Memory B cell (primary cell): ENCODE measurements at regions not wholly inside any gene's neighbourhood (a gene's known extent, or its start where the extent isn't known, plus 50 kb on each side); places are given as distances from the start of the nearest gene placed in this dataset.
A peak's percentile ranks its signal among the peaks of the same experiment; 100 is the strongest.

Source experiments
- ATAC-seq: fragments of 150-1000 bp; cut with Tn5 transposase; 2 replicates; pipeline ENCODE4 v1.10.0; 2021; ENCODE audit warnings: low read depth, mild to moderate bottlenecking, moderate library complexity
- DNase-seq, 2 donors: peaks; one replicate each; pipeline ENCODE4 v3.0.0; 2022; ENCODE audit warnings: low spot score in 2 of 2
- H3K27ac Mint-ChIP-seq: one replicate; pipeline ENCODE4 v1.8.0; 2022; ENCODE audit warnings: mild to moderate bottlenecking, moderate library complexity, mixed read lengths
- H3K27me3 Mint-ChIP-seq: one replicate; pipeline ENCODE4 v1.8.0; 2022; ENCODE audit warnings: mixed read lengths
- H3K36me3 Mint-ChIP-seq: one replicate; pipeline ENCODE4 v1.8.0; 2022; ENCODE audit warnings: mild to moderate bottlenecking, mixed read lengths
- H3K4me1 Mint-ChIP-seq: one replicate; pipeline ENCODE4 v1.8.0; 2022; ENCODE audit warnings: mixed read lengths
- H3K4me3 Mint-ChIP-seq: one replicate; pipeline ENCODE4 v1.8.0; 2022; ENCODE audit warnings: mild to moderate bottlenecking, moderate library complexity, mixed read lengths
- H3K9me3 Mint-ChIP-seq: one replicate; pipeline ENCODE4 v1.8.0; 2022; ENCODE audit warnings: mixed read lengths

DNA sequence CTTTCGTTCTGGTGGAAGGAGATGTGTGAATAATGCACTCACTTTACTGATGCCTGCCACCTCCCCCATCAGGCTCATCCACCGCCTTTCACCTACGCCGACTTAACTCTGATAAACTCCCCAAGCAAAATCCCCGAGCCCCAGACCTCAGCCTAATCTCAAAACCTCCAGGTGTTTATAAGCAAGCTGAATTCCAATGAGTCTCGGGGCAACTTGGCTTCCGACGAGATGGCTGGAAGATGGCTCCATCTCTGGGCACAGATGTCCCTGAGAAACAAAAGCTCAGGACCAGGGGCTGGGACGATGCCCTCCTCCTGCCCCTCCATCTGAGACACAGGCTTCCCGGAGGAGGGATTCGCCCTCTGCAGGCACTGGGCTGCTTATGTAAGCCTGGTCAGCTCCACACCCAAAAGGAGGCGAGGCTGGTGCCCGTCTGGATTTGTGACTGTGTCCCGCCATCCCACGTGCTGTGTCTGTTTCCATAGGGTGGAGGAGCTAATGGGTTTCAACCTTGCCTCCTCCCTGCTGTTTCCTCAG is 386.4 kb upstream of the TNRC6C start:
- ATAC-seq: peak; percentile 26
- DNase-seq: no peak
- no peaks in the 10 kb centered on the region for H3K9me3 Mint-ChIP-seq
- peaks cover 21% of the 10 kb centered on the region for H3K27me3 Mint-ChIP-seq
- H3K36me3 Mint-ChIP-seq: peaks cover 1% of the 10 kb centered on the region
- no peak overlapping the region for H3K4me3 Mint-ChIP-seq
- peaks cover 8% of the 10 kb centered on the region for H3K4me1 Mint-ChIP-seq
- no peak overlapping the region for H3K27ac Mint-ChIP-seq

DNA sequence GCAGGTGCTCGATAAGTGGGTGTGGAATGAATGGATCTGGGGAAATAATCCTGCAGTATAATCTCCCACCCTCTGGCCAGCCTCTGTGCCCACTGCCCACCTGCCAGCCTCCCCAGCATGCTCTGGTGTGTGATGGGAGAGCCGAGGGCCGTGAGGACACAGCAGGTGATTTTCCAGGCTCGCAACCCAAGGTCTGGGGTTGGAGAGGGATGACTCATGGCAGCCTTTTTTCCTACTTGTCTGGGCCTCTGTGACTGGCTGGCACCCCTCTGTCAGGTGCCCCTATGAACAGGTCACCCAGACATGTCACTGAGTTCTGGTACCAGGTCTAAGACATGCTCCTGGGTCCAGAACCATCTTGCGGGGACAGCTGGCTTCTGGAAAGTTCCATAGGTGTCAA is 385.7 kb upstream of the TNRC6C start:
- H3K27ac Mint-ChIP-seq: no peak overlapping the region
- no peaks in the 10 kb centered on the region for H3K9me3 Mint-ChIP-seq
- peaks cover 8% of the 10 kb centered on the region for H3K4me1 Mint-ChIP-seq
- H3K27me3 Mint-ChIP-seq: peaks cover 25% of the 10 kb centered on the region
- peaks cover 1% of the 10 kb centered on the region for H3K36me3 Mint-ChIP-seq
- no peak overlapping the region for H3K4me3 Mint-ChIP-seq
- DNase-seq (no peak), ATAC-seq (no peak)

DNA sequence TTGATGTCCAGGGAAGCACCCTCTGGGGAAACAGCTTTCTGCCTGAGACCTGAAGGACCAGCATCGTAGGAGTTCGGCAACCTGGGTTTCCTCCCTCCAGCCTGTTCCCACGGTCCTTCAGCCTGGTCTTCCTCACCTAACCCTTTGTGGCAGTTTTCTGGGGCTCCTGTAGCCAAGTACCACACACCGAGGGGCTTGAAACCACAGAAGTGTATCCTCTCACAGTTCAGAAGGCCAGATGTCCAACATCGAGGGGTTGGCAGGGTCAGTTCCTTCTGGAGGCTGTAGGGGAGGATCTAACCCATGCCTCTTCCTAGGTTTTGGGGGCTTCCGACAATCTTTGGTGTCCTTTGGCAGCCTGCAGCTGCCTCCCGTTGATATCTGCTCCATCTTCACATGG is 381.0 kb upstream of the TNRC6C start:
- DNase-seq (no peak), ATAC-seq (no peak)
- Mint-ChIP-seq H3K27me3 (peaks cover 19% of the 10 kb centered on the region), H3K27ac (no peak overlapping the region), H3K36me3 (peaks cover 3% of the 10 kb centered on the region), H3K4me3 (no peak overlapping the region), H3K9me3 (peaks cover 3% of the 10 kb centered on the region), H3K4me1 (peaks cover 7% of the 10 kb centered on the region)

DNA sequence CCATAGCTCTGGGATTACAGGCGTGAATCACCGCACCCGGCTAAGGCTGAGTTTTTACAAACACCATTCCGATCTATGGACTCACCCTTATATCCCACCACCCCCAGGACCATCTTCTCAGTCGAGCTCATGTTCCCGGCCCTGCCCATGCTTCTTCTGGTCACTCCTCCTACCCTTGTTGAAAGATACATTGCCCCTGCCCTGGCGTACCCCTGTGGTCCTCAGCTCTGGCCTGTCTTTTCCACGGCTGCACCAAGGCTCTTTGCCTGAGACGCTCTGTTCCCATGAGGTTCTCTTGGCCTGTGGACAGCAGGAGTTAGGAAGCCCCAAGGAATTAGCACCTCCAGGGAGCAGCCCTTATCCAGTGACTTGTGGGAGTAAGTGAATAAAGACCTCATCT is 379.4 kb upstream of the TNRC6C start:
- H3K9me3 Mint-ChIP-seq: peaks cover 3% of the 10 kb centered on the region
- peaks cover 3% of the 10 kb centered on the region for H3K36me3 Mint-ChIP-seq
- ATAC-seq: no peak
- H3K27ac Mint-ChIP-seq: no peak overlapping the region
- no peak overlapping the region for H3K4me3 Mint-ChIP-seq
- no peak for DNase-seq
- H3K4me1 Mint-ChIP-seq: peaks cover 7% of the 10 kb centered on the region
- peaks cover 16% of the 10 kb centered on the region for H3K27me3 Mint-ChIP-seq

DNA sequence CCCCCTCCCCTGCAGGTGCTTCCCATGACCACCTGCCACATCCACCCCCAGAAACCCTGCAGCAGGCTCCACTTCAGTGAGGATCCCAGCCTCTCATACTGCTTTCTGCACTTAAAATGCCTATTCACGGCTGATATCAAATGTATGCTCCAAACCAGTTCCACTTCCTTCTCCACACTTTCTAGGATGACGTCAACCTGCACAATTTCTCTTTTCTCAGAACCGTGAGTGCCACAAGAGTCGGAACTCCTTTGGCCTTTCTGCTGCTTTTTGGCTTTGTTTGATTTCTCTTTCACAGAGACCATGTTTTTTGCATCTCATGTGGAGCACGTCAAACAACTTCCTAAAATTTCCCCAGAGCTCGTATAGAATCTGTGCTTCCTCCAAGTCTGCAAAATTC is 378.8 kb upstream of the TNRC6C start:
- peak; percentile 89 for ATAC-seq
- Mint-ChIP-seq H3K27me3 (peaks cover 16% of the 10 kb centered on the region), H3K27ac (no peak overlapping the region), H3K36me3 (peaks cover 3% of the 10 kb centered on the region), H3K4me1 (peaks cover 7% of the 10 kb centered on the region), H3K9me3 (peaks cover 3% of the 10 kb centered on the region), H3K4me3 (no peak overlapping the region)
- peak in 1 of 2 donors; percentile 26 for DNase-seq

DNA sequence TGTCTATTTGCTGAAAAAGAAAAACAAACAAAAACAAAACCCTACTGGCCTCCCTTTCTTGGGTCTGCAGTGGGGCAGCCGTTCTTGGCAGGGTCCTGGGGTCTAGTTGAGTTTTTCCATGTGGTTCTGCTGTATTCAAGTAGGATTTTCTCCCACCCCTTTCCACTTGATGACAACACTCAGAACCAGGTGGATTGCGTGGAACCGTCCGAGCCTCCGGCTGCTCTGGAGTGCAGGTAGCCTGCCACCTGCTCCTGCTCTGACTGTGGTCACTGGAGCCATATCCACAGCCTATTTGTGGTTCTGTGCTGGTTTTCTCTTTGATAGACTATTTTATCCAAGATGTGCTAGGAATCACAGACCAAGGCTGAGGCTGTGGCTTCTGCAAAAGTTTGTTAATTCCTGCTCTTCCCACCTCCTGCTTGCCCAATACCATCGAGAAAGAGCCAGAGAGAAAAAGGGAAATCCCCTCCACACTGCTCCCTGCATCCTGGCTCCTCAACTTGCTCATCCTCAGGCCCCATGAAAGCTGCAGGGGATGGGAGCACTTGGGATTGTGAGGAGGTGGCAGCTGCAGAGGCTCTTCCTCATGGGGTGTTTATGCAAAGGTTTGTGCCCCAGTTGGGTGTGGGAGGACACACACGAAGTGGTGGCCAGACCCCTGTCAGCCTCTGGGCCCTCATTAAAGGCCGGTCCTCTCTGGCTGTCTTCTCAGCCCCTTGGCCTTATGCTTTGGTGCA is 377.8 kb upstream of the TNRC6C start:
- Mint-ChIP-seq H3K27ac (no peak overlapping the region), H3K36me3 (peaks cover 1% of the 10 kb centered on the region), H3K4me3 (no peak overlapping the region), H3K9me3 (peaks cover 3% of the 10 kb centered on the region), H3K27me3 (peaks cover 20% of the 10 kb centered on the region), H3K4me1 (peaks cover 7% of the 10 kb centered on the region)
- no peak for ATAC-seq
- no peak for DNase-seq

DNA sequence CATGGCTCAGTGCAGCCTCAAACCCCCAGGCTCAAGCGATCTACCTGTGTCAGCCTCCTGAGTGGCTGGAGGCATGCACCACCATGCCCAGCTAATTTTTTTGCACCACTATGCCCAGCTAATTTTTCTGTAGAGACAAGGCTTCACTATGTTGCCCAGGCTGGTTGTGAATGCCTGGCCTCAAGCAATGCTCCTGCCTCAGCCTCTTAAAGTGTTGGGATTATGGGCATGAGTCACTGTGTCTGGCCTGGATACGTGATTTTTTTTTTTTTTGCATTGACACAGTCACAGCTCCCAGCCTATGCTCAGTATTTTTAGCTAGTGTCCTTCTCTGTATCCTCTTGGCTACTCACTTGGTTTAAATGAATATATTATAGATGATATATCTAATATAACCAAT is 377.0 kb upstream of the TNRC6C start:
- Mint-ChIP-seq H3K27ac (no peak overlapping the region), H3K36me3 (peaks cover 1% of the 10 kb centered on the region), H3K9me3 (peaks cover 3% of the 10 kb centered on the region), H3K27me3 (peaks cover 20% of the 10 kb centered on the region), H3K4me1 (peaks cover 7% of the 10 kb centered on the region), H3K4me3 (no peak overlapping the region)
- ATAC-seq (no peak), DNase-seq (no peak)

DNA sequence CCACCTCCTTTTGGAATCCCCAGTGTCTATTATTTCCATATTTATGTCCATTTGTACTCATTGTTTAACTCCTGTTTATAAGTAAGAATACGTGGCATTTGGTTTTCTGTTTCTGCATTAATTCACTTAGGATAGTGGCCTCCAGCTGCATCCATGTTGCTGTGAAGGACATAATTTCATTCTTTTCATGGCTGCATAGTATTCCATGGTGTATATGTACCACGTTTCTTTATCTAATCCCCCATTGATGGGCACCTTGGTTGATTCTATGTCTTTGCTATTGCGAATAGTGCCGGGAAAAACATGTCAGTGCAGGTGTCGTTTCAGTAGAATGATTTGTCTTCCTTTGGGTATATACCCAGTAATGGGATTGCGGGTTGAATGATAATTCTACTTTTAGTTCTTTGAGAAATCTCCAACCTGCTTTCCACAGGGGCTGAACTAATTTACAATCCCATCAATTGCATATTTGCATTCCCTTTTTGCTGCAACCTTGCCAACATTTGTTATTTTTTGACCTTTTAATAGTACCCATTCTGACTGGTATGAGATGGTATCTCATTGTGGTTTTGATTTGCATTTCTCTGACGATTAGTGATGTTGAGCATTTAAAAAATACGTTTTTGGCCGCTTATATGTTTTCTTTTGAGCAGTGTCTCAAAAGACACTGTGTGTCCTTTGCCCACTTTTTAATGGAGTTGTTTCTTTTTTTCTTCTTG is 373.2 kb upstream of the TNRC6C start:
- H3K27ac Mint-ChIP-seq: no peak overlapping the region
- no peak for ATAC-seq
- peaks cover 5% of the 10 kb centered on the region for H3K9me3 Mint-ChIP-seq
- peaks cover 10% of the 10 kb centered on the region for H3K27me3 Mint-ChIP-seq
- H3K4me3 Mint-ChIP-seq: no peak overlapping the region
- H3K36me3 Mint-ChIP-seq: peaks cover 1% of the 10 kb centered on the region
- H3K4me1 Mint-ChIP-seq: no peaks in the 10 kb centered on the region
- DNase-seq: no peak

DNA sequence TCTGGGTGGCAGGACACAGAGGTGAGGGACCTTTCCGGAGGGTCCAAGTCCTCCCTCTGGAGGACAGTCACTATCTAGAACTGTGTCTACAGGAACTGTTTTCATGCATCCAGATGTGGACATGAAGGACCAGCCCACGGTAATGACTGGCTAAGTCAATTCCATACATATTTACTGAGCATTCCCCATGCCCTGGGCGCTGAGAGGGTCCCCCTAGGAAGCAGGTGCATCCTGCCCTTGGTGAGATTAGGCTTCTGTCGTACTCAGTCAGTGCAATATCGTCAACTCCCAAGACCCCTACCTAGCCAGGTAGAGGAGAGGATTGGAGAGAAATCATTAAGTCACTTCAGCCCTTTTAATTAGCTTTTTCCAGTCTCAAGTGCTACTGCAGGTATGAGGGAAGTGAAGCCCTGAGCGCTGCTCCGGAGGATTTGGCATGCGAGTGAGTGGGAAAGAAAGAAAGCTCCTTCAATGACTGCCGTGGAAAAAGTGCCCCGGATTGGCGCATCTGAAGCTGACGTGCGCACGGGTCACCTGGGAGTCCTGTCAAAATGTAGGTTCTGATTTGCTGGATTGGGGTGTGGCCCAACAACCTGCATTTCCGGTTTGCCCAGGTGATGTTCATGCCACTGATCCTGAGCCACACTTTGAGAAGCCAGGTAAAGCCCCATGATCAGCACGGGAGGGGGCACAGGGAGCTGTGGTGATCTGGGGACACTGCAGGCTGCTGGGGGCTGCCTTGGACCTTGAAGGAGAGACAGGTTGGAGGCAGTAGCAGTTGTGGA is 367.4 kb upstream of the TNRC6C start:
- DNase-seq (no peak), ATAC-seq (no peak)
- Mint-ChIP-seq H3K9me3 (peaks cover 2% of the 10 kb centered on the region), H3K27me3 (peaks cover 12% of the 10 kb centered on the region), H3K36me3 (no peaks in the 10 kb centered on the region), H3K4me1 (no peaks in the 10 kb centered on the region), H3K27ac (no peak overlapping the region), H3K4me3 (no peak overlapping the region)

DNA sequence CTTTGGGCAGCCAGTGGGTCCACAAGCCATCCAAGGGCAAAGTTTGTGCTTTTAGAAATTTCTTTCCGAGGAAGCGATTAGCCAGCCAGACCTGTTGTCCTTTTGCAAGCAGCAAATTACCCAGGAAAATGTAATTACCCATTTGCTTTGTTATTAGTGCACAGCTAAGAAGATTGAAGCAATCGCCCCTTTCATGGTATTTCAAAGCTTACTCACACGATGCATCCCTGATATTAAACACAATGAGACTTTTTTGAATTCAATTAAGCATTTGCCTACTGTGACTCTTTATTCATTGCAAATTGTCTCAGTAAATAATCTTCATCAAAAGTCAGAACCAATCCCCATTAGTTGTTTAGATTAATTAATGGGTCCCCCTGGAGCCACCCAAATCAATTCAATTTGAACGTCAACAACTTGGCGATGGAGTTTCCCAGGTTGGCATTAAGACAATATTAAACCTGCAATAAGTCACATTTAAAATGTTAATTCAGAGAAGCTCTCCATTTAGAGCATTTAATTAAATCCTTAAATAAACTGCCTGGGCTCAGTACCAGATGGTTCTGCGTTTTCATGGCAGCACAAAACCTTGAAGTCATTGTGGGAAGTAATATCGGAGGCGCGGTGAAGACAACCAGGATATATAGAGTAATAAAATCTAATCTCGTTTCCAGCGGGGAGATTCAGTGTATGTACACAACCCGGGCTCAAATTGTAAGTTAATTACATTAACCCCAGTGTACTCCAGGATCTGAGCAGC is 366.2 kb upstream of the TNRC6C start:
- no peaks in the 10 kb centered on the region for H3K36me3 Mint-ChIP-seq
- H3K27ac Mint-ChIP-seq: no peak overlapping the region
- peaks cover 2% of the 10 kb centered on the region for H3K9me3 Mint-ChIP-seq
- H3K27me3 Mint-ChIP-seq: peaks cover 12% of the 10 kb centered on the region
- H3K4me3 Mint-ChIP-seq: no peak overlapping the region
- ATAC-seq: no peak
- no peak for DNase-seq
- no peaks in the 10 kb centered on the region for H3K4me1 Mint-ChIP-seq

DNA sequence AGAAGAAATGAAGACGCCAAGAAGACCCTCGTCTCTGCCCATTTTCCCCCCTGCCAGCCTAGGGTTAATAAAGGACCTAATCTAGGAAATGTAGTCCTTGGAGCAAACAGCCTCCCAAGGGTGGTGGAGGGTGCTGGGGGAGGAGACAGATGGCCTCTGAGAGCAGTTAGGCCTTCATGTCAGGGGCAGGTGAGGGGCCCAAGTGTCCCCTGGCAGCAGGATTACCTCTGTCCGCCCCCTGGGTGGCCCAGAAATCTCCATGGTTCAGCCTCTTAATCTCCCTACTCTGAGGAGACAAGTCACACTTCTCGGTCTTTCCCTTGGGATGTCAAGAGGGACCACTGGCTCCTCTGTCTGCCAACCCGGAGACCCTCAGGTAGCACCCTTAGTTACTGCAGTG is 365.4 kb upstream of the TNRC6C start:
- H3K4me3 Mint-ChIP-seq: no peak overlapping the region
- H3K4me1 Mint-ChIP-seq: no peaks in the 10 kb centered on the region
- no peaks in the 10 kb centered on the region for H3K9me3 Mint-ChIP-seq
- H3K36me3 Mint-ChIP-seq: no peaks in the 10 kb centered on the region
- H3K27me3 Mint-ChIP-seq: peaks cover 12% of the 10 kb centered on the region
- H3K27ac Mint-ChIP-seq: no peak overlapping the region
- DNase-seq: no peak
- no peak for ATAC-seq

DNA sequence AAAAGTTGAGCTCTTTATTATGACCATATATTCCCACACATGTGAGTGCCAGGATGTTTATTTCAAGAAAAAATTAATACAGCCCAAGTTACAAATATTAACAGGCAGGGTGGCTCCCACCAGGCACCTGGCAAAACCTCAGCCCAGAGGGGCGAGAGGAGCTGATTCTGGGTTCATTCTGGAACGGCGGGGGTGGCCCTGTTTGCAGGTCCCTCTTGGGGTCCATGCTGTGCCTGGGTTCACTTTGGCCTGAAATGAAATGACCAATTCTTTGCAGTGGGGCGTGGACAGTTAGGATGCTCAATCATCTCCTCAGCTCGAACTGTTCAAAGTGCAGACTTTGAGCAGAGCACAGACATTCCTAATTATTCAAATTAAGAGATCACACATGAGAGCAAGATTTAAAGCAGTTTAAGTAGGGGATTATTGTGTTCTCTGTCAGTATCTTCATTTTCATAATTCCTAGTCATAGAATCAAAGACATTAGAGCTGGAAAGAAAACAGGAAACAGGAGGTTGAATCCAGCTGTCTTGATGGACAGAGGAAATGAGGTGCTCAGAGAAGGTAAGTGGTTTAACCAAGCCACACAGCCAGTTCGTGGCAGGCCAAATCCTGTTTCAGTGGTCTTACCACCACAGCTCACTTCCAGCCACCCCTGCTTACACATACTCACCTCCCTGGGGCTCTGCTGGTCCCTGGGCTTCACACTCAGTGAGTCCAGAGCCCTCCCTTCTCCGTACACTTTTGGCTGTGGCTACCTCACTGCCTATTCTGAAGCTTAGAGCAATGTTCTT is 363.9 kb upstream of the TNRC6C start:
- DNase-seq (no peak), ATAC-seq (no peak)
- H3K4me3 Mint-ChIP-seq: no peak overlapping the region
- H3K27ac Mint-ChIP-seq: no peak overlapping the region
- no peaks in the 10 kb centered on the region for H3K4me1 Mint-ChIP-seq
- peaks cover 12% of the 10 kb centered on the region for H3K27me3 Mint-ChIP-seq
- H3K36me3 Mint-ChIP-seq: no peaks in the 10 kb centered on the region
- H3K9me3 Mint-ChIP-seq: no peaks in the 10 kb centered on the region
